H1 (cell line): ENCODE measurements at regions not wholly inside any gene's neighbourhood (a gene's known extent, or its start where the extent isn't known, plus 50 kb on each side); places are given as distances from the start of the nearest gene placed in this dataset.

Experiments used
- CTCF ChIA-PET: fragments of 300-600 bp; sonication (Branson Sonifier 250); formaldehyde crosslinking; loops from one replicate; lab custom pipeline; 2021; ENCODE audit not compliant: partially characterized antibody; lab: Charles Lee
- POLR2A ChIA-PET: fragments of 300-600 bp; sonication (Branson Sonifier 250); formaldehyde crosslinking; loops from one replicate; lab custom pipeline; 2021; ENCODE audit warnings: inconsistent platforms; ENCODE audit not compliant: partially characterized antibody; lab: Charles Lee
- DNase-seq, 2 experiments: peaks; one replicate each; pipeline versions ENCODE4 v3.0.0 to v3.0.0-alpha.2; 2010 to 2022; ENCODE audit warnings: low spot score in 2 of 2, low read depth in 1 of 2, mixed read lengths in 1 of 2
- FAIRE-seq: peaks from 2 replicates; lab custom pipeline; 2011; peaks lifted over from hg19 to GRCh38; lab: Jason Lieb, UNC
- H2AFZ ChIP-seq: 2 replicates; pipeline ENCODE4 v1.8.1; 2012; ENCODE audit warnings: low read length, inconsistent platforms
- H2AK5ac ChIP-seq: 2 replicates; pipeline ENCODE4 v1.6.1; 2013; ENCODE audit warnings: low read depth, low read length
- H2BK120ac ChIP-seq: replicated peaks from 2 replicates; pipeline ENCODE3; 2013; ENCODE audit warnings: low read depth, low read length, inconsistent platforms
- H2BK12ac ChIP-seq: 2 replicates; pipeline ENCODE4 v1.6.1; 2013; ENCODE audit warnings: low read depth, low read length
- H2BK15ac ChIP-seq: 2 replicates; pipeline ENCODE4 v1.6.1; 2013; ENCODE audit warnings: low read length
- H2BK20ac ChIP-seq: 2 replicates; pipeline ENCODE4 v1.6.1; 2013; ENCODE audit warnings: low read length
- H2BK5ac ChIP-seq: 2 replicates; pipeline ENCODE4 v1.6.1; 2013; ENCODE audit warnings: low read depth, low read length
- H3K14ac ChIP-seq: 2 replicates; pipeline ENCODE4 v1.6.1; 2013; ENCODE audit warnings: inconsistent platforms; ENCODE audit not compliant: insufficient read length
- H3K18ac ChIP-seq: 2 replicates; pipeline ENCODE4 v1.6.1; 2013; ENCODE audit warnings: low read length; ENCODE audit errors: extremely low read depth
- H3K23ac ChIP-seq: 2 replicates; pipeline ENCODE4 v1.6.1; 2013; ENCODE audit warnings: inconsistent platforms; ENCODE audit not compliant: insufficient read length
- H3K23me2 ChIP-seq: 2 replicates; pipeline ENCODE4 v1.6.1; 2013; ENCODE audit warnings: low read depth, low read length
- H3K27ac ChIP-seq: 2 replicates; pipeline ENCODE4 v1.6.1; 2011; ENCODE audit warnings: low read depth, low read length, inconsistent platforms
- H3K27me3 ChIP-seq, 4 experiments: replicated peaks in 1 of 4; 1 replicate in 1 of 4; 2 replicates in 3 of 4; pipeline versions ENCODE4 v1.6.1 to v1.8.1; 2011 to 2013; ENCODE audit warnings: low read length in 3 of 4, mild to moderate bottlenecking in 3 of 4, inconsistent platforms in 2 of 4, mixed read lengths in 2 of 4, moderate library complexity in 1 of 4; ENCODE audit not compliant: control insufficient read depth in 3 of 4, insufficient read depth in 3 of 4; ENCODE audit errors: extremely low read depth in 1 of 4
- H3K36me3 ChIP-seq, 4 experiments: 2 replicates each; pipeline versions ENCODE4 v1.6.1 to v1.8.1; 2011 to 2013; ENCODE audit warnings: mild to moderate bottlenecking in 4 of 4, low read length in 3 of 4, moderate library complexity in 2 of 4, control low read depth in 1 of 4, inconsistent platforms in 1 of 4; ENCODE audit not compliant: insufficient read depth in 4 of 4, control insufficient read depth in 2 of 4
- H3K4ac ChIP-seq: replicated peaks from 2 replicates; pipeline ENCODE3; 2013; ENCODE audit warnings: low read length, low read depth, mixed read lengths, inconsistent platforms; ENCODE audit not compliant: insufficient read length
- H3K4me1 ChIP-seq, 4 experiments: replicated peaks in 1 of 4; 1 replicate in 1 of 4; 2 replicates in 3 of 4; pipeline versions ENCODE4 v1.6.1 to v1.8.1; 2011 to 2013; ENCODE audit warnings: low read length in 3 of 4, inconsistent platforms in 2 of 4, mixed read lengths in 1 of 4; ENCODE audit not compliant: insufficient read depth in 4 of 4, control insufficient read depth in 3 of 4
- H3K4me2 ChIP-seq, 2 experiments: 2 replicates each; pipeline versions ENCODE4 v1.6.1 to v1.8.1; 2011 to 2013; ENCODE audit warnings: low read depth in 2 of 2, low read length in 2 of 2, control low read depth in 1 of 2, inconsistent platforms in 1 of 2, mild to moderate bottlenecking in 1 of 2; ENCODE audit not compliant: insufficient read depth in 1 of 2
- H3K4me3 ChIP-seq, 4 experiments: fragments of 200-600, 300-600 bp in 1 of 4; sonication (generic), shearing (Covaris generic), sonication (Bioruptor Twin) in 1 of 4; 2 replicates each; pipeline versions ENCODE4 v1.5.1 to v1.8.1; 2011 to 2016; ENCODE audit warnings: low read length in 4 of 4, low read depth in 3 of 4, control low read depth in 2 of 4, inconsistent platforms in 2 of 4, mild to moderate bottlenecking in 2 of 4, mixed read lengths in 1 of 4, moderate library complexity in 1 of 4; ENCODE audit not compliant: insufficient read depth in 2 of 4; ENCODE audit errors: extremely low read depth in 1 of 4
- H3K56ac ChIP-seq: replicated peaks from 2 replicates; pipeline ENCODE3; 2013; ENCODE audit warnings: low read depth, mild to moderate bottlenecking, mixed read lengths, low read length, inconsistent platforms; ENCODE audit not compliant: insufficient read length
- H3K79me1 ChIP-seq: 2 replicates; pipeline ENCODE4 v1.6.1; 2013; ENCODE audit warnings: low read depth, low read length, control low read depth
- H3K79me2 ChIP-seq, 2 experiments: 2 replicates each; pipeline versions ENCODE4 v1.6.1 to v1.8.1; 2012 to 2013; ENCODE audit warnings: low read length in 2 of 2, mild to moderate bottlenecking in 2 of 2, inconsistent platforms in 1 of 2; ENCODE audit not compliant: insufficient read depth in 2 of 2, control insufficient read depth in 1 of 2
- H3K9ac ChIP-seq, 4 experiments: replicated peaks in 1 of 4; 1 replicate in 1 of 4; 2 replicates in 3 of 4; pipeline versions ENCODE4 v1.6.1 to v1.8.1; 2011 to 2013; ENCODE audit warnings: low read depth in 3 of 4, low read length in 3 of 4, control low read depth in 2 of 4, mild to moderate bottlenecking in 2 of 4, moderate library complexity in 2 of 4, inconsistent platforms in 1 of 4; ENCODE audit errors: extremely low read depth in 1 of 4
- H3K9me3 ChIP-seq, 2 experiments: 2 replicates each; pipeline versions ENCODE4 v1.6.1 to v1.8.1; 2012 to 2013; ENCODE audit warnings: mild to moderate bottlenecking in 2 of 2, moderate library complexity in 2 of 2, control low read depth in 1 of 2, inconsistent platforms in 1 of 2, low read depth in 1 of 2, low read length in 1 of 2, mixed read lengths in 1 of 2; ENCODE audit not compliant: insufficient read depth in 2 of 2
- H4K20me1 ChIP-seq, 2 experiments: replicated peaks in 1 of 2; 2 replicates each; pipeline versions ENCODE3 to v1.8.1; 2011 to 2013; ENCODE audit warnings: inconsistent platforms in 2 of 2, low read length in 2 of 2, mild to moderate bottlenecking in 1 of 2; ENCODE audit not compliant: insufficient read depth in 2 of 2, control insufficient read depth in 1 of 2
- H4K5ac ChIP-seq: 2 replicates; pipeline ENCODE4 v1.6.1; 2013; ENCODE audit warnings: low read length, low read depth, mixed read lengths, inconsistent platforms; ENCODE audit not compliant: insufficient read length
- H4K8ac ChIP-seq: 2 replicates; pipeline ENCODE4 v1.8.0; 2013; ENCODE audit warnings: mild to moderate bottlenecking, moderate library complexity, low read length, inconsistent platforms; ENCODE audit not compliant: insufficient read depth; ENCODE audit errors: extremely low read depth
- H4K91ac ChIP-seq: replicated peaks from 2 replicates; pipeline ENCODE3; 2013; ENCODE audit warnings: low read length, mixed read lengths, inconsistent platforms; ENCODE audit not compliant: insufficient read length
- ZNF274 ChIP-seq: IDR thresholded peaks from 2 replicates; pipeline ENCODE4 v1.7.0; 2012; ENCODE audit warnings: low read length, borderline replicate concordance; ENCODE audit errors: extremely low read depth
- WGBS, 2 experiments: shearing (Covaris generic) in 1 of 2; methylation state at CpG; one replicate each; pipeline versions ENCODE4 v1.1.6 to v1.1.7; 2013 to 2015; ENCODE audit warnings: low lambda C conversion rate in 2 of 2, mixed read lengths in 2 of 2, inconsistent platforms in 1 of 2, low coverage in 1 of 2, missing lambda C conversion rate in 1 of 2; ENCODE audit not compliant: insufficient replicate concordance in 2 of 2, insufficient coverage in 1 of 2, insufficient read length in 1 of 2; ENCODE audit errors: extremely low coverage in 1 of 2, missing lambda C conversion rate in 1 of 2; 5-methylcytosine and 5-hydroxymethylcytosine counted together

GRCh38 chr7:113622796-113623195 is 296.0 kb downstream of the PPP1R3A start:
- Histone ChIP-seq H3K4ac (no peak overlapping the region), H3K36me3 (no peaks in the 10 kb centered on the region; a peak in 1 of 8 replicates), H3K27ac (no peak overlapping the region), H3K18ac (no peak overlapping the region), H3K9ac (no peak overlapping the region), H2AFZ (no peak overlapping the region), H3K23me2 (peaks cover 1% of the 10 kb centered on the region; the same call in 1 of the 2 replicates), H3K56ac (no peak overlapping the region), H3K4me3 (no peak overlapping the region), H3K9me3 (peaks cover 19 to 42% of the 10 kb centered on the region in 2 experiments), H3K23ac (no peak overlapping the region), H4K91ac (no peak overlapping the region), H4K5ac (no peak overlapping the region), H3K14ac (no peak overlapping the region), H2BK20ac (no peak overlapping the region), H3K4me2 (no peak overlapping the region), H4K20me1 (no peaks in the 10 kb centered on the region), H2BK5ac (no peak overlapping the region), H2AK5ac (no peak overlapping the region), H2BK15ac (no peak overlapping the region), H4K8ac (no peak overlapping the region), H3K4me1 (no peaks in the 10 kb centered on the region), H3K27me3 (no peaks in the 10 kb centered on the region), H2BK120ac (no peak overlapping the region), H3K79me2 (no peaks in the 10 kb centered on the region), H2BK12ac (no peak overlapping the region), H3K79me1 (no peaks in the 10 kb centered on the region)
- POLR2A ChIA-PET: interaction anchor here (0.6 kb wide), 1 partner anchor 71 kb away, joined by 3 read pairs; no protein-coding TSS in a partner anchor
- CTCF ChIA-PET: interaction anchor here (1.0 kb wide), 1 partner anchor 161 kb away, joined by 4 read pairs; no protein-coding TSS in a partner anchor
- WGBS, 2 experiments: no CpG with 5 or more reads among the region's 1 CpG
- no peak for DNase-seq
- TF ChIP-seq ZNF274: no peak
- FAIRE-seq: no peak
